ENCODE measurements at regions not wholly inside any gene's neighbourhood (a gene's known extent, or its start where the extent isn't known, plus 50 kb on each side); places are given as distances from the start of the nearest gene placed in this dataset.
A peak's percentile ranks its signal among the peaks of the same experiment; 100 is the strongest.
"Not testable (repeated sequence)": the region's sequence is repeated elsewhere in the genome, so short reads cannot be mapped to it uniquely, and the experiment has no call there.

DNA sequence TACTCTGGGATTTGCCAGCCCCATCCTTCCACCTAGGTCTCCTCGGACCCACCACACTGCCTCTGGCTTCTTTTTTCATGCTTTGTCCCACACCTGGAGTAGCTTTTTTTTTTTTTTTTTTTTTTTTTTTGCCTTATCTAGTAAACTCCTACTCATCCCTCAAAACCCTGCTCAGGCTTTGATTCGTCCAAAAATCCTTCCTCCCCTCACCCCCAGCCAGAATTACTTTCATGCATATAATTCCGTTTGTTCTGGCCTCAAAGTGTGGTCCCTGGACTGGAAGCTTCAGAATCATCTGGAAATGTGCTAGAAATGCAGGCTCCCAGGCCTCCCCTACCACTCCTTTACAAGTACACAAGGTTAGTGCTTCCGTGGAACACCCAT lies 320.1 kb downstream of the PTTG2 start:
- DNase-seq, result no peak

DNA sequence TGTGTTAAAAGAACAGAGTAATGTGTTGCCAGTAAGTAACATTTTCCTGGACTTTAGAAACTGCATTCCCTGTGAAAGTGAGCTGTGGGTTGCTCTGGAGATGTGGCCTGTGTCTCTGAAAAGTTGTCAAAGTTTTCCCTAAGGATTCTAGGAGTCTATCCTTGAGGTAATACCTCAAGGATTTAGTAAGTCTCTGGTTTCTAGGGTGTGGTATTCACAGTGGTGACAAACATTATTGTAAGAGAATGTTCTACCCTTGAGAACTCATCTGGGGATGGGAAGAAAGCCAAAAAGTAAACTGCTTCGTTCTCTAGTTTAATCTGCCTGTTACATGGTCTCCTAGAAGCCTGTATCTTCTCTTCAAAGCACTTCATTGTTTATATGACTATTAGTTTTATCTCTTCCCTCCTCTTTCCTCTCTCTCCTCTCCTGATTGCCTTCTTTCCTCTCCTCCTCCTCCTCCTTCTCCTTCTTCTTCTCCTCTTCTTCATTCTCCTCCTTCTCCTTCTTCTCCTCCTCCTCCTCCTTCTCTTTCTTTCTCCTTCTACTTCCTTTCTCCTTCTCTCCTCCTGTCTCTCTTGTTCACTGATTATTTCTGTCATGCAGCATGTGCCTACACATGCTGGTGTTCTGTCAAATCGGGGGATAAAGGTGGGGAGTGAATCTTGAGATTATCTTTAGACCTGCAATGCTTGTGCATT lies 321.3 kb downstream of the PTTG2 start:
- no peak for DNase-seq

DNA sequence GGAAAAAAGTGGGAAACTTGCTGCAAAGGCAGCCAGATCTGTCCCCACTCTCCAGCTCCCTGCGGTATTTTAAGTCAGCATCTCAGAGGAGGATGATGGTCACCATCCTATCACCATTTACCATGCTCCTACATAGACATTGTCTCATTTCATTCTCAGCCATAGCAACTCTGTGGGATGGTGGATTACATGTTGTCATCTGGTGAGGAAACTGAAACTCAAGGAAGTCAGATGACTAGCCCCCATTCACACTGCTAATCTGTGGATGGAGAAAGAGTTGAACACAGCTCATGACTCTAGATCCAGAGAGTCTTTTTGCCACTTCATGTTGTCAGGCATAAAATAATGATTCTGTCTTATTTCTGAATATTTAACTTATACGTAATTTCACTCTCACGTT lies 323.5 kb downstream of the PTTG2 start:
- no peak for DNase-seq

DNA sequence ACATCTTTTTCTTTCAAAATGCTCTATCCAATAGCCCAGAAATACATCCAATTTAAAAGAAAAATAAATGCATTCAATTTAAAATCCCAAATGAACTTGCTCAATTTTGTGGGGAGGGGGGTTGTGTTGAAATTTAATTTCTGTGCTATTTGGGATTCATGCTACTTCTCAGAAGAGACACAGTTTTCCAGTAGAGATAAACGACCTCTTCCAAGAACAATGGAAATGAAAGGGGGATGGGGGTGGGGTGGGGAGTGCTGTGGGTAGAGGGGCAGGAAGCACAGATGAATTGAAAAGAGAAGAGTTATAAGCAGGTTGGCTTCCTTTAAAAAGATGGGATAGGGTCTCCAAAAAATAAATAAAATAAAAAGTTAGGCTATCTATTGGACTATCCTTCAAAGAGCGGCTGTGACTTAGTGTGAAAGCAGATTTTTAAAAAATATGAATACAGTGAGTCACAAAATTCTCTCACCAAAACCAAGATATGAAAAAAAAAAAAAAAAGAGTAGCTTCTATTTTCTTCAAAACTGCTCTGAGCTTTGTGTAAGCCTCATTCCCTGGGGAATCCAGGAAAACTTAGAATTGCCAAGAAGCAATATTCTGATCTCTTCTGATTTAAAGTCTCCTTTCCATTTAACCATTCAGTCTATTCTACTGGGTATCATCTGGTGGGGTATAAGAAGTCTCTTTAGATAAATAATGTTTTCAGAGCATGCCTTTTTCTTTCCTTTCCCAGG lies 324.3 kb downstream of the PTTG2 start:
- no peak for DNase-seq

DNA sequence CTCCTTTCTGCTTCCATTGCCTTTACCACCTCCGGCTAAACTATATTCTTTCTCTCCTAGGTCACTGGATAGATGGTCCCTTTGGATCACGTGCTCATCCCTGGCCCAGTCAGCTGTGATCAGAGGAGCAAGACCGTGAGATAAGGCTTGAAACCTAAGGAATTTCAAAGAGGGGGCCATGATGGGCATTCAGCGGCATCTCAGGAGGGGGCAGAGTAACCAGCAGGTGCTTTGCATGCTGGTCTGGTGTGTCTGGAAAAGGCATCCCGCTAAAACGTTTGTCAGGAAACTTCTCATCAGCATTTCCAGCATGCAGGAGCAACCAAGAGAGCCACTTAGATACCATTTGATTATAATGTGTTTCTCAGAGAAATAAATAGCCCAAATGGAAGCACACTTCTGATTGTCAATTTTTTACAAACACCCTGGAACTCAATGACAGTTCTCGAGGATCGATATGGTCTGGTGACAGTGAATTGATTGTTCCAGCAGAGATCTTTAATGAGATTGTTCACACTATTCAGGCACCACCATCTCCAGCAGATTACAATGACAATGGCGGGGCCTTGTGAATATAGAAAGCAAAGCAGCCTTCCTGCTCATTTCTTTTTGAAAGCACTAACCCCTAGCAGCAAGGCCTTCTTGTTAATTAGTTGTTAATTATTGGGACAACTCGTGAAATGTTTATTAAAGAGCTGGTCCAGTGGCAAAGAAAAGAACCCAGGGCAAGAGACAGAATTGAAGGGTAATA lies 327.1 kb downstream of the PTTG2 start:
- no peak for DNase-seq

DNA sequence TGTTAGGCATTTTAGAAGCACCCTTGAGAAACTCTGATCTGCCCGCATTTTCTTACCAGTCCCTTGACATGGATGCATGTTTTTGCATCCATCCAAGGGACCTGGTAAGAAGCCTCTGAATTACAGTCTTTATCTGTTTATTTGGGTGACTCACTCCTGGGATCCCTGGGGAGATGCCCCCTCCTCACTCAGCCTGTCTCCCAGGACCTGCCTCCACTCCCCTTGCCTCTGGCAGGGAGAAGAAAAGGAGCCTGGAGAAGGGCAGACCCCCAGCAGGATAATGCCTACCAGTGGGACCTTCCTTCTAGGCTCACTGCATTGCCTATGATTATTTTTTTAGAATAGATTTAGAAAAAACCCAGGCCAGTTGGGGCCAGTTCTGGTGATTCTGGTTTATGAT lies 329.4 kb downstream of the PTTG2 start:
- no peak for DNase-seq

DNA sequence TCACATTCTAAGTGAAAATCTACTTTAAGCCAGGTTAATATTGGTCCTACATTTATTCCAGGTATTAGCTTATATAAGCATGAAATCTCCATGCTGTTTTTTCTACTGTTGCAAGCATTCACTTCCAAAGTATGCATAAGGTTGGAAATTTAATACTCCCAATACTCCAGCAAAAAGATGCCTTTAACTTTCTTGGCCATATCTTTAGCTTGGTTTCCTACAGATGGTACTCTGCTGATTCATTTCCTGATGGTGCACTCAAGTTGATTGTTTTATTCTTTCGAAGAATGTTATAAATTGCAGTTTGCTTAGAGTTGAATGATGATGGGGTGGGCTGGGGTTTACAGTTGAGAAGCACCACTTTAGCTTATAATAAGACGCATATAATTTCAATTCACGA lies 330.2 kb downstream of the PTTG2 start:
- no peak for DNase-seq

DNA sequence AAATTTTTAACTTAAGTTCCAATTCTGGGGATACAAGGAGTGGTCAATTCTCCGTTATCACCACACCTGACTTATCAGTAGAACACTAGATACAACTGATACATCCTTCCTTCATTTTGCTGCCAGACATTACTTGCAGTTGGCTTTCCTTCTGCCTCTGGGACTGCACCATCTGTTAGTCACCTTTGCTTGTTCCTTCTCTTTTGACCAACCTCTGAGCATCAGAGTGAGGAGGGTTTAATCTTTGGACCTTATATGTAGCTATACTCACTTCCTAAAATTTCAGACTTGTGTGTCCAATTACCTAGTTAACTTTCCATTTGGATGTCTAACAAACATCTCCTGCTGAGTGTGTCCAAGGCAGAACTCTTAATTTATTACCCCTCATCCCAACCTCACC lies 330.7 kb downstream of the PTTG2 start:
- no peak for DNase-seq

DNA sequence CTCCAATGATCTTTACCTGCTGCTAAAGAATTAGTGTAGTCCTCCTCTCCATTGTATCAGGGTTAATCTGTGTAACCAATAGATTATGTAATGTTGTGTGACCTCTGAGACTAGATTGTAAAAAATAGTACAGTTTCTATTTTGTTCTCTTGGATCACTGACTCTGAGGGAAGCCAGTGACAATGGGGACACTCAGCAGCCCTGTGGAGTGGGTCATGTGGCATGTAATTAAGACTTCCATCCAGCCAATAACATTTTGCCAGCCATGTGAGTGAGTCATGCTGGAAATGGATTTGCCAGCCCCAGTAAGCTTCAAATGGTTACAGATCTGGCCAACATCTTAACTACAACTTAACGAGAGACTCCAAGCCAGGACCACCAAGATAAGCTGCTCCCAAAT lies 332.3 kb downstream of the PTTG2 start:
- no peak for DNase-seq

DNA sequence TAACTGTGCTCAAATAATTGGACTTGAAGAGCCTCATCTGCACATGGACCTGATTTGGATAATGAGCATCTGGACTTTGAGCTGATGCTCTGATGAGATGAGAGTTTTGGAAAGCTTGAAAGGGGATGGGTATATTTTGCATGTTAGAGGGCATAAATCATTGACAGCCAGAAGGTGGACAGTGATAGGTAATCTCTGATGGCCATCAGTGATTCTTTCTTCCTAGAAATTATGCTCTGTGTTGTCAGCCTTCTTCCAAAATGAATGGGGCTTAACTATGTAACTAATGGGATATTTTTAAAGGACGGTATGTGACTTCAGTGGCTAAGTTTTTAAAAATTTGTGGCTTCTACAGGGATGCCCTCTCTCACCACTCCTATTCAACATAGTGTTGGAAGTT lies 334.0 kb downstream of the PTTG2 start:
- DNase-seq, result no peak

DNA sequence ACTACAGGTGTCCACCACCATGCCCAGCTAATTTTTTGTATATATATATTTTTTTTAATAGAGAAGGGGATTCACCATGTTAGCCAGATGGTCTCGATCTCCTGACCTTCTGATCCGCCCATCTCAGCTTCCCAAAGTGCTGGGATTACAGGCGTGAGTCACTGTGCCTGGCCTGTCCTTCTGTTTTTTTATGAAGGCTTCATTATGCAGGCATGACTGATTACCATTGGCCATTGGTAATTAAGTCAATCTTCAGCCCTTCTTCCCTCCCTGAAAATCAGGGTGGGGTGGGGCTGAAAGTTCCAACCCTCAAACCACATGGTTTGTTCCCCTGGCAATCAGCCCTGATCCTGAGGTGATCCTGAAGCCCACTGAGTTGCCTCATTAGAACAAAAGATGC lies 336.9 kb downstream of the PTTG2 start:
- DNase-seq, result no peak

DNA sequence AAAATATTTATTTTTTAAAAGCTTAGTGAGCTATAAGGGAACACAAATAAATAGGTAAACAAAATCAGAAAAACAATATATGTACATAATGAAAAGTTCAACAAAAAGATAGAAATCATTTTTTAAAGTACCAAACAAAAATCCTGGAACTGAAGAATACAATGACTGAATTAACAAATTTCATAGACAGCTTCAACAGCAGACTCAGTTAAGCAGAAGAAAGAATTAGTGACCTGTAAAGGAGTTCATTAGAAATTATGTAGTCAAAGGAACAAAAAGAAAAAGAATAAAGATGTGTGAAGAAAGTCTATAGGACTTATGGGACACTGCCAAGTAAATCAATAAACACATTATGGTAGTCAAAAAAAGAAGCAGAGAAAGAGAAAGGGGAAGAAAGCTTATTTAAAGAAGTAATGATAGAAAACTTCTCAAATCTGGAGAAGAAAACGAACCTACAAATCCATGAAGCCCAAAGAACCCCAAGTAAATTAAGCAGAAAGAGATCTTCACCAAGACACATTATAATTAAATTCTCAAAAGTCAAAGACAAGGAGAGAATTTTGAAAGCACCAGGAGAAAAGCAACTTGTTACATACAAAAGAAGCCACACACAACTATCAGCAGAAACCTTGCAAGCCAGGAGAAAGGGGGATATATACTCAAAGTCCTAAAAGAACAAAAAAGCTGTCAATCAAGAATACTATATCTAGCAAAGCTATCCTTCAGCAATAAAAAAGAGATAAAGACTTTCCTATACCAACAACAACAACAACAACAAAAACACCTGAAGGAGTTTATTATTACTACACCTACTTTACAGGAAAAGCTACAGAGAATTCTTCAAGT lies 338.9 kb downstream of the PTTG2 start:
- DNase-seq, result no peak

DNA sequence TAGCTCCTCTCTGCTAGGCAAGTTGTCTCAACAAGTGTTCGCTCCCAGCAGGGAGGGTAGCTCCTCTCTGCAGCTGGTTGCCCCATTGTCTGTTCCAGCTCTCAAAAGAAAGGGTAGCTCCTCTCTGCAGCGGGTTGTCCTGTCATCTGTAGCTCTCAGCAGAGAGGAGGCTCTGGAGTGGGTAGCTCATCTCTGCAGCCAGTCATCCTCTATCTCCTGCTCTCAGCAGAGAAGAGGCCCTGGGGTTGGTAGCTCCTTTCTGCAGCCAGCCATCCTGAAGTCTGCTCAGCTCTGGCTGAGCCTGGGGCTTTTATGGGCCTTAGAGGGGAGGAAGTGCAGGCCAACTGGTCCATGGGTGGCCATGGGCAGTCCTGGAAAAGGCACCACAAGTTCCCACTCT lies 342.7 kb downstream of the PTTG2 start:
- DNase-seq, result no peak

DNA sequence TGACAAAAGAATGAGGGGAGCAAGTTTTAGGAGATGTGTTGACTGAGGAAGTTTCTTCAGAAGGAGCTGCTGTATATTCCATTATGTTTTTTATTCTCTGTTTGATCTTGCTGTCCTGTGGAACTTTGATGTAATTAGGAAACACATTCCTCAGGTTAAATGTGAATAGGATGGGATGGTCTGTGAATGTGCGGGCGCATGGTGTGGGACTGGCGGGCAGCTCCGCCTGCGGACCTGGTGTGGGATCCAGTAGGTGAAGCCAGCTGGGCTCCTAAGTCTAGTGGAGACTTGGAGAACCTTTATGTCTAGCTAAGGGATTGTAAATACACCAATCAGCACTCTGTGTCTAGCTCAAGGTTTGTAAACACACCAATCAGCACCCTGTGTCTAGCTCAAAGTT lies 344.3 kb downstream of the PTTG2 start:
- DNase-seq, result not testable (repeated sequence)

DNA sequence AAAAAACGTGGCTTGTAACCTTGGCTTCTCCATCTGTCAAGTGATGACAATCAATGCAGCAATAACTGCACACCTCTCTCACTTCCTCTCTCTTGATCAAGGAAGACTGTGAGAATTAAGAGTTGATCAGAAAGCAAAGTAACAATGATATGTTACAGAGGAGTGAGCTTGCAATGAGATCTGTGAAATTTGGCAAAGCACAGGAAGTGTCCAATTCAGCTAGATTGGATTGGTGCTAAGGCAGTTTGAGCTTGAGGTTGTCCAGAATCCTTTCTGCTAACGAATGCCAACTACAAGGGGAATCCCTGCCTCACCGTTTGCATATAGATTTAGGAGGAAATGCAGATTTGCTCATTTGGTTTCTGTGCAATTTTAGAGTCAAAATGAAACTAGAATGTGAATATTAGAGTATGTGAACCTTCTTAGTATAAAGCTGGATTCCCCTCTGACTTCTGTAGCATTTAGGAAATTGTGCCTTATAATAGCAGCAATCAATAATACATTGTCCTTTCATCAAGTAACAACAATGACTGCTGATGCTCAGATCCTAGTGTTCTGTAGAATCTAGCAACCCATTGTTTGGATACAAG lies 346.4 kb downstream of the PTTG2 start:
- no peak for DNase-seq

DNA sequence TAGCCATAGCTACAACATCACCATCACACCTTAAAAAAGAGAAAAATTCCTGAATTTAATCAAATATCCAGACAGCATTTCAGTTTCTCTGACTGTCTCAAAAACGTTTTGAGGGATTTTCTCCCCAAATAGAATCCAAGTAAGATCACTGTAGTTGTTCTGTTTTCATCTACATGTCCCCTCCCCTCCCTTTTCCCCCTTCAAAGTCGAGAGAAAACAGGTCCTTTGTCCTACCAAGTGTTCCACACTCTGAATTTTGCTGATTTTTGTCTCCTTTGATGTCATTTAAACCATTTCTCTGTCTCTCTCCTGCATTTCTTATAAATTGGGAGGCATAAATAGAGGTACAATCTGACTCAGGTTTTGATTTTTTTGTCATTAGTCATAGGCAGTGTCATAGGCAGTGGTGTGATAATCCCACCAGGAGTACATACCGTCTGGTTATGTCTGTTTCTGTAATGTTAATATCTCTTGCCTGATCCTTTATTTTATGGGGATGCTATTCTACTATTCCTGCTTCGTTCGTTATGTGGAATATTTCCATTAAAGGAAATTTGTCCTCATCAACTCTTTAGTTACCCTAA lies 348.6 kb downstream of the PTTG2 start:
- DNase-seq, result no peak

DNA sequence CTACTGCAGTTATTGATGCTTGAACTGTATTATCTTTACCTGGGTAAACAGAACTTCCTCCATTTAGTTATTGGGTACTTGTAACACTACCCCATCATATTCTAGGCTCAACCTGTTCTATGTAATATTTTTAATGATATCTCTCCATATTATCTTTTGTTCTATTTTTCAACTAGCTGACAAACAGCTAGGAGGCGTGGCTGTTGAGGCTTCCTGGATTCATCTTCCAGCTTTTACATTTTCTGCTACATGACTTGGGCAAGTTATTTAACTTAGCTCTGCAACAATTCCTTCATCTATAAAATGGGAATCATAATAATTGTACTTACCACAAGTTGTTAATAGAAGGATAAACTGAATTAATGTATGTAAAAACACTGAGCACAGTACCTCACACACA lies 349.3 kb downstream of the PTTG2 start:
- DNase-seq, result no peak

DNA sequence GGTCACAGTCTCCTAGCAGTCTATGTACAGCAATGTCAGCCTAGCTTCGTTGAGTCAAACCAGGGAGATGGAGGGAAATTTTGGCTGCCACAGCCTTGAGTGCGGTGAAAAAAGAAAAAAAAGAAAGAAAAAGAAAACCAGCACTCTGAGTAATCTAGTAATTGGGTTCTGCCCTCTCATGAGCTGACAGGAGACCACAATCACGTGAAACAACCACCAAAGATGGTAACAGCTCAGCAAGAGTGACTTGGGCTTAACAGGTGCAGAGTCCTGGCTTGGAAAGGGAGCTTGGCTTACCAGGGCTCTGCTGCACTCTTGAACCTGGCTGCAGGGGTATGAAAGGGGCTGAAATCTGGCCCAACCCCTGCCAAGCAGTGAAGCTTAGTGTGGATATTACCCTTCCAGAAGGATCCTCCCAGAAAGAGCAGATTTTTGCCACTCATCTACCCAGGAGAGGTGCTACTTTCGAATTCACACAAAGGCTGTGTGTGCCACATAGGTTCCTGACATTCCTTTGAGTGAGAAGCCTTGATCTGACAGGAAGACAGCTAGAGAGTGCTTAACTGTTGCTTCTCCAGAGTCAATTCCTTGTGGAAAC lies 350.3 kb downstream of the PTTG2 start:
- DNase-seq, result peak; percentile 47

DNA sequence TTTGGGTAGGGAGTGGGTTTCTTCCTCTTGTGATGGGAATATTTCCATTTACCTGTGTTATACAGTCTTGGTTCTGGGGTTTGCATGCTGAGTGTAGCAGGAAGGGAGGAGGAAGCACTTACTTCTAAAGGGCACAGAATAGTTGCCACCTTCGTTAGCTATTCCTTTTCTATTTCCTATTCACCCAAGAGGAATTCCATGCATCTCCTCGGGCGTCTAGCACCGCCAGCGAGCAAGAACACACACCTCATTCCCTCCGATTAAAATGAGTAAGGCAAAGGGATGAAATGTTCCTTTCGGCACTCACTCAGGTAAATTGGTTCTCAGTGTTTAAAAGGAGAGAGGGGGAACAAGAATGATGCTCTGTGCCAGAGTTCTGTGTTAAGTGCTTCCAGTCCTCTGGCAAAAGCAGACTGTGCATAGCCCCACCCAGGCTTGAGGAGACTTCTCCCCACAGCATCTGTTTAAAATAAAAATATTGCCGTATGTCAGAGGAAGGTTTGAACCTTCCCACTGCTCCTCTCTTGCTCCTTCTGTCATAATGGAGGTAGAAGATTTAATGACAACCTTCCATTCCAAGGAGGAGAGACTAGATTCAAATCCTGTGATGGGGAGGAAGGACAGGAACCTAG lies 351.4 kb downstream of the PTTG2 start:
- no peak for DNase-seq

DNA sequence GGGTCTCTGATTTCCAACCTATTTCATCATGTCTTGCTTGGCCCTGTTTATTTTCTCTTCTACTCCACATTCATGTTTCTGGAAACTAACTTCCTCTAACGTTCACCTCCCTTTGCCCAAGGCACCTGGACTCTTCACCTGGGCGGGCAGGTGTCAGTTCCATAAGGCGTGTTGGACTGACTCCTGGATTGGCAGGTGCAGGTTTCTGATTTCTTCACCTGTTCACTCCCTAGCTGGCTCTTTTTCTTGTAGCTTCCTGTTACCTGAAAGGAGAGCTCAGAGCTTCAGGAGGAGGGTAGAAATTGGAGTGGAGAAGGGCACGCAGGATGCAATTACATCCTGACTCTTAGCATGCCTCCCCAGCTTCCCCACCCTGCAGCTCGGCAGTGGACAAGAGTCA lies 350.8 kb upstream of the KLF3 start:
- no peak for DNase-seq

DNA sequence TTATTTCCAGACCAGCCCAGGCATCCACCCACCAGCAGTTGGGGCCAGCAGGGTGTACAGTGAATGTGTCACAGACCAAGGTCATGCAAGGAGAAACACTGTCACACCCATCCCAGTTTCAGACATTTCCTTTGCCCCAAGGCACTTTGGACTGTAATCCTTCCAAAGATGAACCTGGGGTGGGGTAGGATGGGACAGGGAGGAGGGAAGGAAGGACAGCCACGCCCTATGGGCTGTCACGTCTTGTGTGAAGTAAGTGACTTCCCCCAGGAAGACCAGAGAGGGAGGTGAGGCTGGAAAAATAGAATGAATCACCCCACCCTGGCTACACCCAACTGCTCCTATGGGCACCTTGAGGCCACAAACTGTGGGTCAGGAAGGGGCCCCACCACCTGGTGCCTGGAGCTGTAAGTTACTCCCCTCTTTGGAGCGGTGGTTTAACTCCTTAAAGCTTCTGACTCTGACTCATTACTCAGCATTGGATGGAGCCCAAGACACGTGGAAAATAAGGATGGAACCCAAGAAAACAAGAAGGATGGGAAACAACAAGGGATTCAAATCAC lies 349.9 kb upstream of the KLF3 start:
- DNase-seq, result no peak
